HepG2 (cell line): ENCODE measurements at regions not wholly inside any gene's neighbourhood (a gene's known extent, or its start where the extent isn't known, plus 50 kb on each side); places are given as distances from the start of the nearest gene placed in this dataset.

Experiments used
- BRCA1 ChIP-seq: sonication (generic); formaldehyde crosslinking; IDR thresholded peaks from 2 replicates; pipeline ENCODE4 v1.4.0; 2020; ENCODE audit warnings: missing genetic modification reagents
- CHD4 ChIP-seq: fragments of 200-600 bp; sonication (generic); IDR thresholded peaks from 2 replicates; pipeline ENCODE4 v1.7.0; 2017; ENCODE audit warnings: mild to moderate bottlenecking, low read length, borderline replicate concordance
- CTCF ChIP-seq: sonication (generic); formaldehyde crosslinking; IDR thresholded peaks from 2 replicates; pipeline ENCODE4 v1.5.0; 2020; ENCODE audit warnings: mild to moderate bottlenecking, missing genetic modification reagents, moderate library complexity
- EED ChIP-seq: sonication (generic); formaldehyde crosslinking; IDR thresholded peaks from 2 replicates; pipeline ENCODE4 v1.5.0; 2020; ENCODE audit warnings: mild to moderate bottlenecking, missing genetic modification reagents
- EP300 ChIP-seq, 3 experiments: sonication (generic) in 1 of 3; formaldehyde crosslinking in 1 of 3; IDR thresholded peaks; 2 replicates each; pipeline versions ENCODE4 v1.5.1 to v1.6.1; 2011 to 2020; ENCODE audit warnings: low read depth in 2 of 3, low read length in 2 of 3, borderline replicate concordance in 1 of 3, improper control_type of control experiment in 1 of 3, mild to moderate bottlenecking in 1 of 3, missing genetic modification reagents in 1 of 3, moderate library complexity in 1 of 3
- IKZF1 ChIP-seq: fragments of 450-650 bp; IDR thresholded peaks from 2 replicates; pipeline ENCODE4 v1.7.1; 2016
- KDM1A ChIP-seq: IDR thresholded peaks from 2 replicates; pipeline ENCODE4 v1.6.1; 2016; ENCODE audit warnings: missing compliant biosample characterization
- MAX ChIP-seq: IDR thresholded peaks from 2 replicates; pipeline ENCODE4 v1.6.1; 2012; ENCODE audit warnings: inconsistent platforms
- POLR2A ChIP-seq, 2 experiments: IDR thresholded peaks; 2 replicates each; pipeline ENCODE4 v1.6.1; 2011; ENCODE audit warnings: low read depth in 2 of 2, low read length in 2 of 2, mild to moderate bottlenecking in 1 of 2, moderate library complexity in 1 of 2; ENCODE audit not compliant: insufficient read depth in 1 of 2
- RAD51 ChIP-seq: fragments of 450-650 bp; IDR thresholded peaks from 2 replicates; pipeline ENCODE4 v1.6.1; 2016; ENCODE audit warnings: borderline replicate concordance
- SNAPC5 ChIP-seq: sonication (generic); formaldehyde crosslinking; IDR thresholded peaks from 2 replicates; pipeline ENCODE4 v1.8.1; 2023; ENCODE audit warnings: mild to moderate bottlenecking, missing genetic modification reagents, borderline replicate concordance
- ZBTB10 ChIP-seq: sonication (generic); formaldehyde crosslinking; IDR thresholded peaks from 2 replicates; pipeline ENCODE4 v1.4.0; 2020; ENCODE audit warnings: missing genetic modification reagents, borderline replicate concordance
- ZNF747 ChIP-seq: sonication (generic); formaldehyde crosslinking; IDR thresholded peaks from 2 replicates; pipeline ENCODE4 v1.8.1; 2023; ENCODE audit warnings: missing genetic modification reagents, mild to moderate bottlenecking, borderline replicate concordance

GRCh38 chr12:19799216-19799615 lies 359.9 kb downstream of the AEBP2 start:
- TF ChIP-seq ZBTB10 (CRISPR knock-in tag) (no peak), MAX (no peak), POLR2A (IDR thresholded peaks at IDR 0.05; ENCODE audit: insufficient read depth in 1 of 2, low read depth in 2 of 2, low read length in 2 of 2) (no peak), RAD51 (no peak), ZNF747 (no peak), BRCA1 (CRISPR knock-in tag) (no peak), EP300 (IDR thresholded peaks at IDR 0.05; ENCODE audit: low read depth in 2 of 2, low read length in 2 of 2) (no peak), EP300 (CRISPR knock-in tag; IDR thresholded peaks at IDR 0.05; ENCODE audit: borderline replicate concordance) (no peak), CTCF (CRISPR knock-in tag) (no peak), CHD4 (no peak), SNAPC5 (CRISPR knock-in tag) (no peak), IKZF1 (no peak), KDM1A (CRISPR knock-in tag) (no peak), EED (CRISPR knock-in tag) (no peak)
